ENCODE measurements at regions not wholly inside any gene's neighbourhood (a gene's known extent, or its start where the extent isn't known, plus 50 kb on each side); places are given as distances from the start of the nearest gene placed in this dataset.

DNA sequence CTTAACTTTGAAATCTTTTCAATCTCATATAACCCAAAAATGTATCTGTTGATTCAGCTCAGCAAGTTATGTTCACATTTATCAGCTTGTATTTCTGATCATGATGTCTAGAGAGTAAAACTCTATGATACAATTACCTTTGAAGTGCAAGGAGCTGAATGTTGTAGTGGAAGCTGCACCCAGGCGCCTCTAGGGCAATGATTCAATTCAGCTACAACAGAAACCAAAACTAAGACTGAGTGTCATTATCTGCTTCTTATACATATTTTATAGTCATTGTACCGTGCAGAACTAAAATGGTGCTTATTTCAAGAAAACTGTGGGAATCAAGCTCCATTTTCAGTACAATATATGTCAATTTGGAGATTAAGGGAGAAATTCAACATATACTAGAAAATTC is 1237.5 kb downstream of the ZPLD1 start:
- Histone ChIP-seq H3F3A (ENCODE audit: insufficient read depth, low read length, poor library complexity, severe bottlenecking) (no peaks in the 10 kb centered on the region), H3K4me2 (ENCODE audit: low read length) (no peak overlapping the region), H3K9me2 (ENCODE audit: insufficient read depth, low read length) (no peaks in the 10 kb centered on the region), H4K20me1 (ENCODE audit: insufficient read depth) (no peaks in the 10 kb centered on the region), H3K9ac (ENCODE audit: low read length) (no peak overlapping the region), H3K27me3 (ENCODE audit: insufficient read depth, low read depth, low read length) (no peaks in the 10 kb centered on the region), H3K4me3 (ENCODE audit: low read length) (no peak overlapping the region), H2AFZ (ENCODE audit: low read depth, low read length) (no peak overlapping the region), H3K79me2 (replicated peaks; ENCODE audit: insufficient read depth, low read length) (no peaks in the 10 kb centered on the region), H3K9me3 (ENCODE audit: low read length) (no peaks in the 10 kb centered on the region), H3K36me3 (ENCODE audit: insufficient read depth, low read length) (no peaks in the 10 kb centered on the region), H3K27ac (ENCODE audit: low read length) (no peak overlapping the region)
- no peak for TF ChIP-seq POLR2AphosphoS5 (IDR thresholded peaks at IDR 0.05)
- no peak for TF ChIP-seq TAF1 (IDR thresholded peaks at IDR 0.05; ENCODE audit: low read depth)
- TF ChIP-seq REST (IDR thresholded peaks at IDR 0.05; ENCODE audit: borderline replicate concordance): no peak
- TF ChIP-seq MXI1 (conservative IDR thresholded peaks at IDR 0.05; ENCODE audit: poor library complexity, severe bottlenecking): no peak
- TF ChIP-seq EZH2 (IDR thresholded peaks at IDR 0.05; ENCODE audit: borderline replicate concordance, insufficient read depth, low read length, poor library complexity, severe bottlenecking): no peak
- TF ChIP-seq RAD21 (conservative IDR thresholded peaks at IDR 0.05): no peak
- no peak for TF ChIP-seq EP300 (conservative IDR thresholded peaks at IDR 0.05; ENCODE audit: poor library complexity, severe bottlenecking)
- no peak for TF ChIP-seq SMC3 (conservative IDR thresholded peaks at IDR 0.05; ENCODE audit: poor library complexity)
- TF ChIP-seq CTCF (IDR thresholded peaks at IDR 0.05; ENCODE audit: poor library complexity, severe bottlenecking): no peak

GRCh38 chr3:103684904-103685303 is 1250.1 kb downstream of the ZPLD1 start:
- no peak overlapping the region for H3K27ac ChIP-seq (ENCODE audit: low read length)
- no peak for TF ChIP-seq REST (IDR thresholded peaks at IDR 0.05; ENCODE audit: borderline replicate concordance)
- no peak for TF ChIP-seq CTCF (IDR thresholded peaks at IDR 0.05; ENCODE audit: poor library complexity, severe bottlenecking)
- TF ChIP-seq RAD21 (conservative IDR thresholded peaks at IDR 0.05): no peak
- no peak for TF ChIP-seq SMC3 (conservative IDR thresholded peaks at IDR 0.05; ENCODE audit: poor library complexity)
- TF ChIP-seq POLR2AphosphoS5 (IDR thresholded peaks at IDR 0.05): no peak
- TF ChIP-seq TAF1 (IDR thresholded peaks at IDR 0.05; ENCODE audit: low read depth): no peak
- TF ChIP-seq EZH2 (IDR thresholded peaks at IDR 0.05; ENCODE audit: borderline replicate concordance, insufficient read depth, low read length, poor library complexity, severe bottlenecking): no peak
- no peak for TF ChIP-seq EP300 (conservative IDR thresholded peaks at IDR 0.05; ENCODE audit: poor library complexity, severe bottlenecking)
- no peak for TF ChIP-seq MXI1 (conservative IDR thresholded peaks at IDR 0.05; ENCODE audit: poor library complexity, severe bottlenecking)
- H3K9ac ChIP-seq (ENCODE audit: low read length): no peak overlapping the region
- no peaks in the 10 kb centered on the region for H3F3A ChIP-seq (ENCODE audit: insufficient read depth, low read length, poor library complexity, severe bottlenecking)
- no peak overlapping the region for H3K4me2 ChIP-seq (ENCODE audit: low read length)
- H3K27me3 ChIP-seq (ENCODE audit: insufficient read depth, low read depth, low read length): no peaks in the 10 kb centered on the region
- H3K36me3 ChIP-seq (ENCODE audit: insufficient read depth, low read length): no peaks in the 10 kb centered on the region
- H3K79me2 ChIP-seq (replicated peaks; ENCODE audit: insufficient read depth, low read length): no peaks in the 10 kb centered on the region
- H3K9me2 ChIP-seq (ENCODE audit: insufficient read depth, low read length): no peaks in the 10 kb centered on the region
- H2AFZ ChIP-seq (ENCODE audit: low read depth, low read length): no peak overlapping the region
- no peaks in the 10 kb centered on the region for H3K9me3 ChIP-seq (ENCODE audit: low read length)
- no peak overlapping the region for H3K4me3 ChIP-seq (ENCODE audit: low read length)
- no peaks in the 10 kb centered on the region for H4K20me1 ChIP-seq (ENCODE audit: insufficient read depth)
